Keratinocyte (primary cell): ENCODE measurements at regions not wholly inside any gene's neighbourhood (a gene's known extent, or its start where the extent isn't known, plus 50 kb on each side); places are given as distances from the start of the nearest gene placed in this dataset.

Experiments
- CTCF ChIP-seq, 3 experiments: IDR thresholded peaks in 1 of 3; conservative IDR thresholded peaks in 1 of 3; optimal IDR thresholded peaks in 1 of 3; 2 replicates in 2 of 3; 3 replicates in 1 of 3; pipeline versions ENCODE3 to v1.5.1; 2011; ENCODE audit warnings: low read length in 3 of 3, mild to moderate bottlenecking in 3 of 3, moderate library complexity in 2 of 3, control low read depth in 1 of 3, inconsistent platforms in 1 of 3; ENCODE audit not compliant: insufficient read depth in 2 of 3; ENCODE audit errors: extremely low read depth in 1 of 3
- EZH2 ChIP-seq: IDR thresholded peaks from one replicate; pipeline ENCODE4 v1.6.1; 2012; ENCODE audit warnings: inconsistent platforms, mild to moderate bottlenecking, low read length, moderate library complexity

GRCh38 chr11:119850822-119851409 lies 121.9 kb upstream of the NECTIN1 start:
- no peak for TF ChIP-seq CTCF (optimal IDR thresholded peaks at IDR 0.05 in 1 of 3, IDR thresholded peaks at IDR 0.05 in 1 of 3, conservative IDR thresholded peaks at IDR 0.05 in 1 of 3; ENCODE audit: extremely low read depth in 1 of 3, insufficient read depth in 2 of 3, low read length in 3 of 3)
- no peak for TF ChIP-seq EZH2
